CD1c-positive myeloid dendritic cell (primary cell): ENCODE measurements at regions not wholly inside any gene's neighbourhood (a gene's known extent, or its start where the extent isn't known, plus 50 kb on each side); places are given as distances from the start of the nearest gene placed in this dataset.
"Not testable (repeated sequence)": the region's sequence is repeated elsewhere in the genome, so short reads cannot be mapped to it uniquely, and the experiment has no call there.

ENCODE experiments used
- DNase-seq: peaks from one replicate; pipeline ENCODE4 v3.0.0-alpha.2; 2016; ENCODE audit errors: extremely low spot score

DNA sequence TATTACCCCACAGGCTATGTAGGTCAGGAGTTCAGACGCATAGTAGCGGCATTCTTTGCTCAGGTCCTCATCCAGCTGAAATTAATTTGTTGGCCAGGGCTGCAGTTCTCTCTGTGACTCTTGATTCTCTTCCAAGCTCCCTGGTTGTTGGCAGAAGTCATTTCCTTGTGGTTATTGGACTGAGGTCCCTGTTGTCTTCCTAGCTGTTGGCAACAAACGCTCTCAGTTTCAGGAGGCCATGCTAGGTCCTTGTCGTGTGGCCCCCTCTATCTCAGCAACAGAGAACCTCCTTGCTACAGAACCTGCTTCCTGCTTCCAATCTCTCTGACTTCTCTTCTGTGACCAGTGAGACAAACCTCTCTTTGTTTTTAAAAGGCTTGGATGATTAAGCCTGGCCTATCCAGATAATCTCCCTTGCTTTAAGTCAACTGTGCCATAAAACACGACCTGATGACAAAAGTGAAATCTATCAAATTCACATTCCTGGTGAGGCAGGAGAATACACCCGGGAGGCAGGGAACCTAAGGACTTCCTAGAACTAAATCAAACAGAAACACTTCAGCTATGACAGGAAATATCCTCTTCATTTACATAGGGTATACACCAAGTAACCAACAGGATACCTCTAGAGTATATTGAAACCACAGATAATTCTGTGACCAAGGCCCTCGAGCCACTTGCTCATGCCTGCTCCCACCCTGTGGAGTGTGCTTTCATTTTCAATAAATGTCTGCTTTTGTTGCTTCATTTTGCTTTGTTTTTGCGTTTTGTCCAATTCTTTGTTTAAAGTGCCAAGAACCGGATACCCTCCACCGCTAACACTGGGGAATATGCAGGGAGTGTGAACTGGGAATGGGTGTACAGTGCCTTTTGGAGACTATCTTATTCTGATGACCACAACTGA is 196.0 kb downstream of the BTBD3 start:
- DNase-seq, result no peak

- DNase-seq, result not testable (repeated sequence)
Measured at GRCh38 chr20:12129114-12129513, 211.4 kb downstream of the BTBD3 start.

DNA sequence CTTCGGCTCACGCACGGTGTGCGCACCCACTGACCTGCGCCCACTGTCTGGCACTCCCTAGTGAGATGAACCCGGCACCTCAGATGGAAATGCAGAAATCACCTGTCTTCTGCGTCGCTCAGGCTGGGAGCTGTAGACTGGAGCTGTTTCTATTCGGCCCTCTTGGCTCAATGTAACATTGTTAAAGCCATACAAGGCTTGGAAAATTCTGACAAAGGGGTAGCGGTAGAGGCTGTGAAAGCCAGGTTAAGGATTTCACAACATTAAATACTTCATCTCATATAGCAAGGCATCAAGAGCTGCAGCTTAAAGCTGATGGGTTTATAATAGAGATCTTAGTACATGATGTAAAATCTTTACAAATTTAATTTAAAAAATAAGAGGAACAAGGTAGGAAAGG is 211.8 kb downstream of the BTBD3 start:
- not testable (repeated sequence) for DNase-seq

GRCh38 chr20:12130781-12131180 is 213.1 kb downstream of the BTBD3 start:
- no peak for DNase-seq

GRCh38 chr20:12133553-12133952 is 215.9 kb downstream of the BTBD3 start:
- DNase-seq, result no peak

- not testable (repeated sequence) for DNase-seq
Measured at GRCh38 chr20:12145951-12146350, 228.3 kb downstream of the BTBD3 start.

GRCh38 chr20:12152996-12153395 is 235.3 kb downstream of the BTBD3 start:
- no peak for DNase-seq

- DNase-seq, result no peak
Measured at GRCh38 chr20:12153628-12154027, 235.9 kb downstream of the BTBD3 start.

GRCh38 chr20:12156252-12156651 is 238.6 kb downstream of the BTBD3 start:
- no peak for DNase-seq

DNA sequence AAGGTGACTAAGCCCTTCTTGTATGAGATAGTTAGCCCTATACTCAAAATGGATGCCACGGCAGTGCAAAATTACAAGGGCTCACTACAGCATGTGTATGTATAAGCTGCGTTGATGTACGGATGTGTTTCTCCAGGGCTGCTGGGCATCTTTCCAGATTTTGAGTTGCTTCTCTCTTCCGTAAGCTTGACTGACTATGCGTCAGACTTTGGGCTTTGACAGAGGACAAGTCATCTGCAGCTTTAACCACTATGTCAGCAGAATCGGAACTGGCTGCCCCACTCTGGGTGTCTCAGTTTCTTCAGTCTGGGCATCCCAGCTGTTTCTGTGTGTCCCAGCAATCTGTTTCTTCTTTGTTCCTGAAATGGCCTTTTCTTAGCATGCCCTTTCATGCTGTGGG is 241.6 kb downstream of the BTBD3 start:
- no peak for DNase-seq

GRCh38 chr20:12161734-12162133 is 244.0 kb downstream of the BTBD3 start:
- DNase-seq, result no peak

DNA sequence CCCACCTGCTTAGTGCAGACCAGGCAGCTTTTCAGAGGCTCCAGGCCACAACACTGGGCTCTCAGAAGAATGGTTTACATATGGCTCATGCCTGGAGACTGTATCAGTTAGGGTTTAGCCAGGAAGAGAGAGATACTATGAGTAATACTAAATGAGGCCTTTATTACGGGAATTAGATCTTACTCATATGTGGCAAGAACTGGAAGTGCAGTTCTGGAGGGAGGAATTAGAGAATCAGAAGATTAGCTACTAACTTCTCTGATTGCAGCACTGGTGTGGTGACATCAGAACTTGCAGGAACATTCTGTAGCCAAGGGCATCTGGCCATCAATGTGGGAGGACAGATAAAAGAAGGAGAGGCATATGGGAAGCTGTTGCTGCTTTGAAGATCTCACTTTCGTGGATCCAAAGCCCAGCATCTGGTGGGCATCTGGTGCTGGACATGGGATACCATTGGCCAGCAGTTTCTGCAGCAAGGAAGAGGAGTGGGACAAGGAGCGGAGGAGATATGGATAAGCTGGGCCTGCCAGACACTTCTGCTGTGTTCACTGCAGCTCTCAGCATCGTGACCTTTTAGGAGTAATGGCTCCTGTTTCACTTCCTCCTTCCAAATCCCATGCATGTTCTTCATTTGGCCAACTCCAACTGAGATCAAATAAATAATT is 248.5 kb downstream of the BTBD3 start:
- peak; percentile 73 for DNase-seq

GRCh38 chr20:12170406-12170805 is 252.7 kb downstream of the BTBD3 start:
- DNase-seq, result no peak

- DNase-seq, result no peak
Measured at GRCh38 chr20:12171923-12172524, 254.3 kb downstream of the BTBD3 start.

DNA sequence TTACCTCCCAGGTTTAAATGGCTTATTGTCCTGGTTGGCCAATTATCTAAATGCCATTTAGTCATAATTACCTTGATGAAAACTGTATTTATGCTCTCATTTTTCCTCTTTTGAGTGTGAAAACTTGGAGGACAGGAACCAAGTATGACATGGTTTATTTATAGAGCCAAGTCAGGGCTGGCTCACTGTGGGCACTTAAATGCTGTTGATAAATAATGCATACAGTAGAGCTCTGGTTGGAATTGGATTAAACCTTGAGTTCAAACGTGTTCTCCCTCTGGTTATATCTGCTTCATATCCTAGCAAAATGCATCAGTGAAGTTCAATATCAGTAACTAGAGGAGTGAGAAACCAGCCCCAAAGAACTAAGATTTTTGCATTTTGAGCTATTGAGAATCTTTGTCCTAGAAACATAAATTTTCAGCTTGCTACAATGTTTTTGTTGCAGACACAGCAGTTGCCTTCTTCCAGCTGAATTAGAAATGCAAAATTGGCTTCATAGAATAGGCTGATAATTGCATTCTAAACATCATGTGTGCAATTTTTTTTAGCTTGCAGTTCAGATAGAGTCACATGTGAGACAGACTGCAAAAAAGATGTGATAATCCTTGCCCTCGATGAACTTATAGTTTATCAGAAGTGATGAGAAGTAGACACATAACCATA is 255.8 kb downstream of the BTBD3 start:
- DNase-seq, result no peak

DNA sequence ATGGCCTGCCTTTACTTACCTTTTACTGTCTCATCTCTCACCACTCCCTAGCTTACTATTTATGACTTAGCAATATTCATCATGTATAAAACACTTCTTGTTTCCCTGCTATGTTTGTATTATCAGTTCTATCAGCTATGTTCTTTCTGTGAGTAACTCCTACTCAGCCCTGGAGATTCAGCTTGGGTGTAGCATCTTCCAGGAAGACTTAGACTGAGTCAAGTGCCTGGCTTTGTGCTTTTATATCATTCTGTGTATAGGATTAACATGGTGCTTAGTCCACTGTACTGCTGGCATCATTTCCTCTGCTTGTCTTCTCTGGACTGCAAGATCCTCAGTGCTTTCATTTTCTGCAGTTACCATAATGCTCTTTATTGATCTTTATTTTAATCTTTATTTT is 257.8 kb downstream of the BTBD3 start:
- no peak for DNase-seq

DNA sequence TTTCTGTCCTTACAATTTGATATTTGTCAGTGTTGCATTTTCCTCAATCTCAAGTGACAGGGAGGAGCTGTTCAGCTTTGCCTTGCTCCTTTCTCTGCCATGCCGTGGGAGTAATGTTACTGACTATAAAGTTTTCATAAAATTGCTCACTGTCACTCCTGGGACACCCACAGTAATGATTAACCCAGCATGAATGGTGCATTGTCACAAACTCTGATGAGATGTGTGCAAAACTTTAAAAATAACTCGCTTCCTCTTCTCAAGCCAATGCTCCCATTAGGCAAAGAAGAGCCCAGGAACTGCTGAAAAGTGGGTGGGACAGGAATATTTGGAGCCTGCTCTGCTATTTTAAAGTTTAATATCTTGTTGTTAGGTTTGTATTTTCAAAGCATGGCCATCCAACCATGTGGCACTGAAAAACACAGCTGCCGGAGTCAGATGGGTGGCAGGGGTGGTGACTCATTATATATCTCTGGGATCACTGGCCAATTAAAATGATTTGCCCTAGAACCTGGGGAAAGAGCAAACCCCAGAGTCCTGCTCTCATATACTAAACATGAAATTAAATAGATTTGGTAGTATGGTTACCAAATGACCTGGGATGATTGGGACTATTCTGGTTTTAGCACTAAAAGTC is 260.1 kb downstream of the BTBD3 start:
- peak; percentile 39 for DNase-seq

DNA sequence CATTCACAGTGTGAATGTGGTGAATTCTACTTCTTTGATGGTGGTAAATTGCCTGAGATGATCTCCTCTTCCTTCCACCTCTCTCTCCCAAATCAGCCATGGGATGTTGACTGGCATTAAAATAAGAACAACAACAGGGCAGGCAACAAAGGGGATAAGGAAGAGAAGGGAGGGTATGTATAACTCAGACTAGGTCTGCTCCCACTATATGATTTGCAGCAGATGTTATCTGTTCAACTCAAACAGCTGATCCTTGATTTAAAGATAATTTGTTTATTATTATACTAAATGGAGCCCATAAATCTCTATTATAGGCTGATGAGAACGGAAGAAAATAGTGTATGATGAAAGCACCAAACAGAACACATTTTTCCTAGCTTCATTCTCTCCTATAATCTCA is 262.0 kb downstream of the BTBD3 start:
- DNase-seq, result no peak

- no peak for DNase-seq
Measured at GRCh38 chr20:12180107-12180661, 262.5 kb downstream of the BTBD3 start.

GRCh38 chr20:12198281-12198680 is 280.6 kb downstream of the BTBD3 start:
- no peak for DNase-seq

DNA sequence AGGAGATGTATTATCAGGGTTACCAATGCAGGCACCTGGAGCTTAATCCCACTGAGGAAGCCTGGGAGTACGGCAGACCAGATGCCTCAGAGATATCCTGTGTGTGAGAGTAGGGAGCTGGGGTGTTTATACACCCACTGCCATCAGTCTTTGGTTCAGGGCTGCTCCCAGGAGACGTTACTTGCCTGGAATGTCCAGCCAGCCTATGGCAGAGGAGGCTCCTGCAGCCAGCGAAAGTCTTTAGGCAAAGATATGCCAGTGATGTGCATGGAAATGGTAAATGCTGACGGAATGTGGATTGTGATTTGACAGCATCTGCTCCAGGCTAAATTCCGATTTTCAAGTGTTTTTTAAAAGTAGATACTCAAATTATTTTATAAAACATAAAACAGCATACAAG is 282.0 kb downstream of the BTBD3 start:
- no peak for DNase-seq
